HEK293 (cell line): ENCODE measurements at regions not wholly inside any gene's neighbourhood (a gene's known extent, or its start where the extent isn't known, plus 50 kb on each side); places are given as distances from the start of the nearest gene placed in this dataset.

Experiments used
- CTCF ChIA-PET: fragments of 350-600 bp; formaldehyde crosslinking; extraction: SDS; loops from one replicate; lab custom pipeline; 2021; ENCODE audit warnings: antibody characterized with exemption; lab: Yijun Ruan, JAX
- POLR2A ChIA-PET: fragments of 300-600 bp; formaldehyde crosslinking; extraction: SDS; loops from one replicate; lab custom pipeline; 2020; ENCODE audit warnings: antibody characterized with exemption, inconsistent platforms; lab: Yijun Ruan, JAX
- H3K27ac ChIP-seq: fragments of 200-500 bp; sonication (Bioruptor generic); 2 replicates; pipeline ENCODE4 v1.5.1; 2014; ENCODE audit warnings: low read depth, low read length, control low read depth, inconsistent platforms; ENCODE audit errors: extremely low read depth
- H3K36me3 ChIP-seq, 2 experiments: fragments of 200-500 bp in 1 of 2; sonication (Bioruptor generic) in 1 of 2; 1 replicate in 1 of 2; 2 replicates in 1 of 2; pipeline ENCODE4 v1.5.1; 2014 to 2017; ENCODE audit warnings: inconsistent platforms in 2 of 2, low read length in 2 of 2; ENCODE audit not compliant: control insufficient read depth in 2 of 2, insufficient read depth in 1 of 2
- H3K4me1 ChIP-seq: fragments of 200-500 bp; sonication (Bioruptor generic); 2 replicates; pipeline ENCODE4 v1.5.1; 2014; ENCODE audit warnings: mild to moderate bottlenecking, low read length, inconsistent platforms; ENCODE audit not compliant: control insufficient read depth, insufficient read depth
- H3K4me3 ChIP-seq: 2 replicates; pipeline ENCODE4 v1.5.1; 2011; ENCODE audit warnings: low read depth, mild to moderate bottlenecking, control low read depth, low read length, moderate library complexity
- H3K9me3 ChIP-seq: fragments of 200-500 bp; sonication (Bioruptor generic); 2 replicates; pipeline ENCODE4 v1.5.1; 2014; ENCODE audit warnings: low read depth, low read length, inconsistent platforms; ENCODE audit not compliant: control insufficient read depth, insufficient read depth
- FEZF1 ChIP-seq: fragments of 450-650 bp; formaldehyde crosslinking; IDR thresholded peaks from 2 replicates; pipeline ENCODE4 v1.5.1; 2016; ENCODE audit warnings: missing biosample characterization, missing genetic modification characterization
- GLIS1 ChIP-seq: fragments of 450-650 bp; formaldehyde crosslinking; IDR thresholded peaks from 2 replicates; pipeline ENCODE4 v1.5.1; 2016; ENCODE audit warnings: missing biosample characterization, missing genetic modification characterization
- MYNN ChIP-seq: fragments of 450-650 bp; formaldehyde crosslinking; IDR thresholded peaks from 2 replicates; pipeline ENCODE4 v1.5.1; 2016; ENCODE audit warnings: missing biosample characterization, missing genetic modification characterization, borderline replicate concordance
- MZF1 ChIP-seq: fragments of 450-650 bp; formaldehyde crosslinking; IDR thresholded peaks from 2 replicates; pipeline ENCODE4 v1.5.1; 2017; ENCODE audit warnings: missing biosample characterization, missing genetic modification characterization, borderline replicate concordance
- OSR2 ChIP-seq: fragments of 450-650 bp; formaldehyde crosslinking; IDR thresholded peaks from 2 replicates; pipeline ENCODE4 v1.5.1; 2016; ENCODE audit warnings: missing biosample characterization, missing genetic modification characterization
- ZBTB48 ChIP-seq: fragments of 450-650 bp; formaldehyde crosslinking; IDR thresholded peaks from 2 replicates; pipeline ENCODE4 v1.5.1; 2016; ENCODE audit warnings: missing biosample characterization, missing genetic modification characterization
- ZFP37 ChIP-seq: fragments of 450-650 bp; formaldehyde crosslinking; IDR thresholded peaks from 2 replicates; pipeline ENCODE4 v1.5.1; 2016; ENCODE audit warnings: missing biosample characterization, missing genetic modification characterization
- ZIC2 ChIP-seq: fragments of 450-650 bp; formaldehyde crosslinking; IDR thresholded peaks from 2 replicates; pipeline ENCODE4 v1.5.1; 2016; ENCODE audit warnings: missing biosample characterization, missing genetic modification characterization
- ZNF221 ChIP-seq: fragments of 450-650 bp; formaldehyde crosslinking; IDR thresholded peaks from 2 replicates; pipeline ENCODE4 v1.5.1; 2017; ENCODE audit warnings: missing biosample characterization, missing genetic modification characterization, borderline replicate concordance
- ZNF366 ChIP-seq: fragments of 450-650 bp; formaldehyde crosslinking; conservative IDR thresholded peaks from 2 replicates; pipeline ENCODE4 v1.5.1; 2016; ENCODE audit warnings: missing biosample characterization, missing genetic modification characterization
- ZNF426 ChIP-seq: fragments of 450-650 bp; formaldehyde crosslinking; IDR thresholded peaks from 2 replicates; pipeline ENCODE4 v1.5.1; 2017; ENCODE audit warnings: missing biosample characterization, missing genetic modification characterization, mild to moderate bottlenecking, inconsistent platforms, moderate library complexity
- ZNF571 ChIP-seq: fragments of 450-650 bp; formaldehyde crosslinking; IDR thresholded peaks from 2 replicates; pipeline ENCODE4 v1.5.0; 2017; ENCODE audit warnings: missing biosample characterization, missing genetic modification characterization
- ZNF624 ChIP-seq: fragments of 450-650 bp; formaldehyde crosslinking; IDR thresholded peaks from 2 replicates; pipeline ENCODE4 v1.5.1; 2017; ENCODE audit warnings: missing biosample characterization, missing genetic modification characterization
- ZNF626 ChIP-seq: fragments of 450-650 bp; sonication (Bioruptor Pico); formaldehyde crosslinking; IDR thresholded peaks from 2 replicates; pipeline ENCODE4 v1.5.1; 2018; ENCODE audit warnings: missing biosample characterization, missing genetic modification characterization, inconsistent platforms
- ZNF707 ChIP-seq: fragments of 450-650 bp; formaldehyde crosslinking; IDR thresholded peaks from 2 replicates; pipeline ENCODE4 v1.5.1; 2016; ENCODE audit warnings: missing biosample characterization, missing genetic modification characterization
- TF ChIP-seq, protein P1 (sequence below): fragments of 450-650 bp; formaldehyde crosslinking; IDR thresholded peaks from 2 replicates; pipeline ENCODE4; 2016; ENCODE audit warnings: missing biosample characterization, missing genetic modification characterization
- TF ChIP-seq, protein P2 (sequence below): fragments of 450-650 bp; formaldehyde crosslinking; IDR thresholded peaks from 2 replicates; pipeline ENCODE4 v1.5.1; 2016; ENCODE audit warnings: missing biosample characterization, missing genetic modification characterization
- TF ChIP-seq, protein P3 (sequence below): fragments of 450-650 bp; formaldehyde crosslinking; IDR thresholded peaks from 2 replicates; pipeline ENCODE4 v1.5.1; 2016; ENCODE audit warnings: missing biosample characterization, missing genetic modification characterization, low read depth
- TF ChIP-seq, protein P4 (sequence below): fragments of 450-650 bp; formaldehyde crosslinking; IDR thresholded peaks from 2 replicates; pipeline ENCODE4 v1.5.0; 2017; ENCODE audit warnings: missing biosample characterization, missing genetic modification characterization, borderline replicate concordance
- TF ChIP-seq, protein P5 (sequence below): fragments of 450-650 bp; formaldehyde crosslinking; IDR thresholded peaks from 2 replicates; pipeline ENCODE4 v1.5.1; 2016; ENCODE audit warnings: missing biosample characterization, missing genetic modification characterization

DNA sequence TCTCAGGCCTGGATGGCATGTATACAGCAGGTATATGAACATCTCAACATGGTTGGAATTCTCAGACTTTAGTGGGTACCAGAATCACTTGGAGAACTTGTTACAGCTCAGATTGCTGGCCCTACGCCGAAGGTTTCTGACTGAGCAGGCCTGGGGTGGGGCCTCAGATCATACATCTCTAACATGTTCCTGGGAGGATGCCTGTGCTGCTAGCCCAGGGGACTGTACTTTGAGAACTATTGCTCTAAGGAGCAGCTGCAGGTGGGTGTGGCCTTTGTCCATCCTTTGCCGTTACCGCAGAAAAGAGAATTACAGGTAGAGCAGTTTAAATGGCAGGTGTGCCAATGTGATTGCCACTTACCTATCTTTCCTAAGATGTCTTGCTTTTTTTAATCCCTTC lies 310.5 kb upstream of the JAG1 start:
- Histone ChIP-seq H3K4me3 (no peak overlapping the region), H3K4me1 (no peaks in the 10 kb centered on the region)
- TF ChIP-seq MYNN (tag by site-specific recombination) (no peak), ZNF221 (no peak), ZNF707 (no peak), ZNF366 (tag by site-specific recombination) (no peak), ZBTB48 (tag by site-specific recombination) (no peak)
- TF ChIP-seq, protein P1, sequence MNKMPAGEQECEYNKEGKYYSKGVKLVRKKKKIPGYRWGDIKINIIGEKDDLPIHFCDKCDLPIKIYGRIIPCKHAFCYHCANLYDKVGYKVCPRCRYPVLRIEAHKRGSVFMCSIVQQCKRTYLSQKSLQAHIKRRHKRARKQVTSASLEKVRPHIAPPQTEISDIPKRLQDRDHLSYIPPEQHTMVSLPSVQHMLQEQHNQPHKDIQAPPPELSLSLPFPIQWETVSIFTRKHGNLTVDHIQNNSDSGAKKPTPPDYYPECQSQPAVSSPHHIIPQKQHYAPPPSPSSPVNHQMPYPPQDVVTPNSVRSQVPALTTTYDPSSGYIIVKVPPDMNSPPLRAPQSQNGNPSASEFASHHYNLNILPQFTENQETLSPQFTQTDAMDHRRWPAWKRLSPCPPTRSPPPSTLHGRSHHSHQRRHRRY, result no peak
- TF ChIP-seq, protein P2, sequence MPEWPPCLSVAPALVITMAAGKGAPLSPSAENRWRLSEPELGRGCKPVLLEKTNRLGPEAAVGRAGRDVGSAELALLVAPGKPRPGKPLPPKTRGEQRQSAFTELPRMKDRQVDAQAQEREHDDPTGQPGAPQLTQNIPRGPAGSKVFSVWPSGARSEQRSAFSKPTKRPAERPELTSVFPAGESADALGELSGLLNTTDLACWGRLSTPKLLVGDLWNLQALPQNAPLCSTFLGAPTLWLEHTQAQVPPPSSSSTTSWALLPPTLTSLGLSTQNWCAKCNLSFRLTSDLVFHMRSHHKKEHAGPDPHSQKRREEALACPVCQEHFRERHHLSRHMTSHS, result no peak
- TF ChIP-seq, all 188 proteins: peak for 0
- POLR2A ChIA-PET, result no interaction called here
- CTCF ChIA-PET, result interaction anchor here (0.6 to 1.3 kb wide), 2 partner anchors 35 to 59 kb away, joined by 3 to 4 read pairs; no protein-coding TSS in a partner anchor
- no peak overlapping the region for H3K27ac ChIP-seq
- no peaks in the 10 kb centered on the region for H3K36me3 ChIP-seq
- no peaks in the 10 kb centered on the region for H3K9me3 ChIP-seq

DNA sequence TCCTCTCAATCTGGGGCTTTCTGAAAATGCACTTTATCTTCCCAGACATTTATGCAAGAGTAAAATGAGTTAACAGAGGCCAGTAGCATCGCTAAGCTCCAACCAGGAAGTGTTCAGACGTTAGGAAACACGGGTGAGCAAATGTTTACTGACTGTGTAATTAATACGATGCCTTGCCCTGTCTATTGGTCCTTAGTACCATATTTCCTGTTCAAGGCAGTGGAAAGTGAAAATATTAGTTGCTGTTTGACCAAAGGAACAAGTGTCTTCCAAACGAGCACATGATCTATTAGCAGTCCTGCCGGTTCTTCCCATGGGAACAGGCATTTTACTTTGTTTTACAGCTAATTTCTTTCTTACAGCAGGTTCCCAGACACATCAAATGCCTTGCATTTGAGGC lies 311.1 kb upstream of the JAG1 start:
- H3K4me1 ChIP-seq, result no peaks in the 10 kb centered on the region
- CTCF ChIA-PET, result no interaction called here
- no peaks in the 10 kb centered on the region for H3K36me3 ChIP-seq
- no peaks in the 10 kb centered on the region for H3K9me3 ChIP-seq
- no peak overlapping the region for H3K4me3 ChIP-seq
- no peak overlapping the region for H3K27ac ChIP-seq
- POLR2A ChIA-PET, result no interaction called here
- TF ChIP-seq, protein P3, sequence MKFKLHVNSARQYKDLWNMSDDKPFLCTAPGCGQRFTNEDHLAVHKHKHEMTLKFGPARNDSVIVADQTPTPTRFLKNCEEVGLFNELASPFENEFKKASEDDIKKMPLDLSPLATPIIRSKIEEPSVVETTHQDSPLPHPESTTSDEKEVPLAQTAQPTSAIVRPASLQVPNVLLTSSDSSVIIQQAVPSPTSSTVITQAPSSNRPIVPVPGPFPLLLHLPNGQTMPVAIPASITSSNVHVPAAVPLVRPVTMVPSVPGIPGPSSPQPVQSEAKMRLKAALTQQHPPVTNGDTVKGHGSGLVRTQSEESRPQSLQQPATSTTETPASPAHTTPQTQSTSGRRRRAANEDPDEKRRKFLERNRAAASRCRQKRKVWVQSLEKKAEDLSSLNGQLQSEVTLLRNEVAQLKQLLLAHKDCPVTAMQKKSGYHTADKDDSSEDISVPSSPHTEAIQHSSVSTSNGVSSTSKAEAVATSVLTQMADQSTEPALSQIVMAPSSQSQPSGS (tag by site-specific recombination), result no peak
- TF ChIP-seq OSR2 (no peak), ZIC2 (no peak), ZNF571 (tag by site-specific recombination) (no peak), ZNF626 (no peak), ZFP37 (tag by site-specific recombination) (no peak), ZNF426 (no peak), GLIS1 (tag by site-specific recombination) (no peak), ZNF624 (no peak), FEZF1 (tag by site-specific recombination) (no peak), MZF1 (tag by site-specific recombination) (no peak)
- TF ChIP-seq, protein P4, sequence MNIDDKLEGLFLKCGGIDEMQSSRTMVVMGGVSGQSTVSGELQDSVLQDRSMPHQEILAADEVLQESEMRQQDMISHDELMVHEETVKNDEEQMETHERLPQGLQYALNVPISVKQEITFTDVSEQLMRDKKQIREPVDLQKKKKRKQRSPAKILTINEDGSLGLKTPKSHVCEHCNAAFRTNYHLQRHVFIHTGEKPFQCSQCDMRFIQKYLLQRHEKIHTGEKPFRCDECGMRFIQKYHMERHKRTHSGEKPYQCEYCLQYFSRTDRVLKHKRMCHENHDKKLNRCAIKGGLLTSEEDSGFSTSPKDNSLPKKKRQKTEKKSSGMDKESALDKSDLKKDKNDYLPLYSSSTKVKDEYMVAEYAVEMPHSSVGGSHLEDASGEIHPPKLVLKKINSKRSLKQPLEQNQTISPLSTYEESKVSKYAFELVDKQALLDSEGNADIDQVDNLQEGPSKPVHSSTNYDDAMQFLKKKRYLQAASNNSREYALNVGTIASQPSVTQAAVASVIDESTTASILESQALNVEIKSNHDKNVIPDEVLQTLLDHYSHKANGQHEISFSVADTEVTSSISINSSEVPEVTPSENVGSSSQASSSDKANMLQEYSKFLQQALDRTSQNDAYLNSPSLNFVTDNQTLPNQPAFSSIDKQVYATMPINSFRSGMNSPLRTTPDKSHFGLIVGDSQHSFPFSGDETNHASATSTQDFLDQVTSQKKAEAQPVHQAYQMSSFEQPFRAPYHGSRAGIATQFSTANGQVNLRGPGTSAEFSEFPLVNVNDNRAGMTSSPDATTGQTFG (tag by site-specific recombination), result no peak
- TF ChIP-seq, protein P2, result no peak
- TF ChIP-seq, protein P5, sequence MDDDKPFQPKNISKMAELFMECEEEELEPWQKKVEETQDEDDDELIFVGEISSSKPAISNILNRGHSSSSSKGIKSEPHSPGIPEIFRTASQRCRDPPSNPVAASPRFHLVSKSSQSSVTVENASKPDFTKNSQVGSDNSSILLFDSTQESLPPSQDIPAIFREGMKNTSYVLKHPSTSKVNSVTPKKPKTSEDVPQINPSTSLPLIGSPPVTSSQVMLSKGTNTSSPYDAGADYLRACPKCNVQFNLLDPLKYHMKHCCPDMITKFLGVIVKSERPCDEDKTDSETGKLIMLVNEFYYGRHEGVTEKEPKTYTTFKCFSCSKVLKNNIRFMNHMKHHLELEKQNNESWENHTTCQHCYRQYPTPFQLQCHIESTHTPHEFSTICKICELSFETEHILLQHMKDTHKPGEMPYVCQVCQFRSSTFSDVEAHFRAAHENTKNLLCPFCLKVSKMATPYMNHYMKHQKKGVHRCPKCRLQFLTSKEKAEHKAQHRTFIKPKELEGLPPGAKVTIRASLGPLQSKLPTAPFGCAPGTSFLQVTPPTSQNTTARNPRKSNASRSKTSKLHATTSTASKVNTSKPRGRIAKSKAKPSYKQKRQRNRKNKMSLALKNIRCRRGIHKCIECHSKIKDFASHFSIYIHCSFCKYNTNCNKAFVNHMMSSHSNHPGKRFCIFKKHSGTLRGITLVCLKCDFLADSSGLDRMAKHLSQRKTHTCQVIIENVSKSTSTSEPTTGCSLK (tag by site-specific recombination), result no peak
- TF ChIP-seq, all 188 proteins: peak for 0
